ENCODE measurements at regions not wholly inside any gene's neighbourhood (a gene's known extent, or its start where the extent isn't known, plus 50 kb on each side); places are given as distances from the start of the nearest gene placed in this dataset.

DNA sequence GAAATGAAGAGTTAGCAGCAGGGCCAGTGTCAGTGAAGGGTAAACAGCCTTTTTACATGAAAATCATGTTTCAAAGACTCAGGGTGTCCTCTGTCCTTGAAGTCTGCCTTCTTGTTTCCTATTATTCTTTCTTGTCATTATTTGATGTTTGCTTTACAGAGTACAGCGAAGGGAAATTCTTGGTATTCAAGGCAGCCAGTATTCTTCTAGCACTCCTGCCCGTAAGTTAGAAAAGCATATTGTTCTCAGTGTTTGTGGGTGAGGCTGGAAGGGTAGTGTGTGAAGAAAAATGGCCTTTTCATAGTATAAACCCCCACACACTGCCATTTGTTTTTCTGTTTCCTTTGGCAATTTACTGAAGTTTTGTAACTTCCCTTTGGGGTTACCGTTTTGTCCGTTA lies 217.3 kb upstream of the NAV3 start:
- TF ChIP-seq POLR2A (IDR thresholded peaks at IDR 0.05): no peak
- TF ChIP-seq, protein P1, sequence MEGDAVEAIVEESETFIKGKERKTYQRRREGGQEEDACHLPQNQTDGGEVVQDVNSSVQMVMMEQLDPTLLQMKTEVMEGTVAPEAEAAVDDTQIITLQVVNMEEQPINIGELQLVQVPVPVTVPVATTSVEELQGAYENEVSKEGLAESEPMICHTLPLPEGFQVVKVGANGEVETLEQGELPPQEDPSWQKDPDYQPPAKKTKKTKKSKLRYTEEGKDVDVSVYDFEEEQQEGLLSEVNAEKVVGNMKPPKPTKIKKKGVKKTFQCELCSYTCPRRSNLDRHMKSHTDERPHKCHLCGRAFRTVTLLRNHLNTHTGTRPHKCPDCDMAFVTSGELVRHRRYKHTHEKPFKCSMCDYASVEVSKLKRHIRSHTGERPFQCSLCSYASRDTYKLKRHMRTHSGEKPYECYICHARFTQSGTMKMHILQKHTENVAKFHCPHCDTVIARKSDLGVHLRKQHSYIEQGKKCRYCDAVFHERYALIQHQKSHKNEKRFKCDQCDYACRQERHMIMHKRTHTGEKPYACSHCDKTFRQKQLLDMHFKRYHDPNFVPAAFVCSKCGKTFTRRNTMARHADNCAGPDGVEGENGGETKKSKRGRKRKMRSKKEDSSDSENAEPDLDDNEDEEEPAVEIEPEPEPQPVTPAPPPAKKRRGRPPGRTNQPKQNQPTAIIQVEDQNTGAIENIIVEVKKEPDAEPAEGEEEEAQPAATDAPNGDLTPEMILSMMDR (IDR thresholded peaks at IDR 0.05): no peak

All from thyroid gland (tissue), 4 donors.